GM18951 (cell line): ENCODE measurements at regions not wholly inside any gene's neighbourhood (a gene's known extent, or its start where the extent isn't known, plus 50 kb on each side); places are given as distances from the start of the nearest gene placed in this dataset.

ENCODE experiments used
- POLR2A ChIP-seq: IDR thresholded peaks from 4 replicates; pipeline ENCODE4 v1.6.1; 2011; ENCODE audit warnings: mild to moderate bottlenecking; ENCODE audit not compliant: insufficient read length, insufficient read depth; ENCODE audit errors: extremely low read depth
- in situ Hi-C: fragments of 300-500 bp; cut with MboI; formaldehyde crosslinking; loops from one replicate; pipeline ENCODE4 v1.12.0; 2022; ENCODE audit warnings: low sequenced_read_pairs, mixed read lengths, inconsistent platforms; ENCODE audit not compliant: unreplicated experiment

DNA sequence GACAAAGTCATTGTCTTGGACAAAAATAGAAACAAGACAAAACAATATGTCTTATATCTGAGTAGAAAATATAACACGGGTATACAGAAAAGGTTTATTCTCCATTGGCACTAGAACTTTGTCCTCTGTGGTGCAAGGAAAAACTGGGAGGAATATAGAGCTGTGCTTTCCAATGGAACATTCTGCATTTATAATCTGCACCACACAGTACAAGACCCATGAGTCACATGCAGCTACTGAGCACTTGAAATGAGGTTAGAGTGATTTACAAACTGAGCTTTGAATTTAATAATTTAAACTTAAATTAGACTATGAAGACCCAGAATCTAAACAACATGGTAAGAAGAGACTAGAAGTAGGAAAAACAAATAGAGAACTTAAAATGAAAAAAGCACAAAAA lies 86.1 kb downstream of the RAP2A start:
- in situ Hi-C loops, result no loop called here

GRCh38 chr13:97520866-97521265 lies 86.9 kb downstream of the RAP2A start:
- in situ Hi-C loops, result no loop called here
- no peak for TF ChIP-seq POLR2A

More for the DNA sequence above, 86.1 kb downstream of the RAP2A start:
- TF ChIP-seq POLR2A, result no peak

DNA sequence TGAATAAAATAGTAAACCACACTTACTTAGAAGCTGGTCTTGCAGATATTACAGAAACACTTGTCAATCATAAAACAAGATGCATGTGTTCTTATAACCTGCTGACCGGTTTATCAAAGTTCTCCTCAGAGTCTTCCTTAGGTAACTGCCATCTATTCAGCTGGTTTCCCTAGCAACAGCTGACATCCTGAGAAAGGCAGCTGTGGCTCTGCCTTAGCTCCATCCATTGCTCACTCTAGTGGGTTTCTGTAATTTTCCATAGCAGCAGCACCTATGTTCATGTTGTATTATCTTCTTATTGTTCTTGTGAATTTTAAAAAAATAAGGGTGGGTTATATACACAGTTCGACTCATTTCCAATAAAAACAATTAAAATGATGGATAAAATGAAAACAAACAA lies 87.8 kb downstream of the RAP2A start:
- in situ Hi-C loops, result no loop called here
- no peak for TF ChIP-seq POLR2A

GRCh38 chr13:97522243-97522642 lies 88.3 kb downstream of the RAP2A start:
- in situ Hi-C loops, result no loop called here
- TF ChIP-seq POLR2A, result no peak

- no peak for TF ChIP-seq POLR2A
- in situ Hi-C loops, result no loop called here
Measured at GRCh38 chr13:97526556-97526955, 92.6 kb downstream of the RAP2A start.

DNA sequence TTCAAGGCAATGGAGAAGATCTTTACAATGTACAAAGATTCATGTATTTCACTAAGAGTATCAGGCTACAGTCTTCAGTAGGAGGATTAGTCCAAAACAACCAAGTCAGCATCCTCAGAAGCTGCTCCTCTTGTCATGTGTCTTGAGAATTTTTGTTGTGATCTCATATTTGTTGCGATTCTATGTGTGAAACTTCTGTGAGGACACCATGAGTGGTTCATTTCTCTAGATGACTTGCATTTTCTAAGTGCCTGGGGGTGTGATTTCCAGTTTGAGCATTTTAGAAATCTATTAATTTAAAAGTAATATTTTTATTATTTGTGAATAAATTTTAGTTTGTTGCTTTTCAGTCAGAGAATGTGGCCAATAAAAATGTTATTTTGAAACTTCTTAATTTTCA lies 94.5 kb downstream of the RAP2A start:
- in situ Hi-C loops, result no loop called here
- TF ChIP-seq POLR2A, result no peak

GRCh38 chr13:97534540-97534939 lies 100.6 kb downstream of the RAP2A start:
- no peak for TF ChIP-seq POLR2A
- in situ Hi-C loops, result no loop called here

GRCh38 chr13:97535614-97536013 lies 101.6 kb downstream of the RAP2A start:
- in situ Hi-C loops, result no loop called here
- TF ChIP-seq POLR2A, result no peak

- no peak for TF ChIP-seq POLR2A
- in situ Hi-C loops, result no loop called here
Measured at GRCh38 chr13:97537110-97537509, 103.1 kb downstream of the RAP2A start.

DNA sequence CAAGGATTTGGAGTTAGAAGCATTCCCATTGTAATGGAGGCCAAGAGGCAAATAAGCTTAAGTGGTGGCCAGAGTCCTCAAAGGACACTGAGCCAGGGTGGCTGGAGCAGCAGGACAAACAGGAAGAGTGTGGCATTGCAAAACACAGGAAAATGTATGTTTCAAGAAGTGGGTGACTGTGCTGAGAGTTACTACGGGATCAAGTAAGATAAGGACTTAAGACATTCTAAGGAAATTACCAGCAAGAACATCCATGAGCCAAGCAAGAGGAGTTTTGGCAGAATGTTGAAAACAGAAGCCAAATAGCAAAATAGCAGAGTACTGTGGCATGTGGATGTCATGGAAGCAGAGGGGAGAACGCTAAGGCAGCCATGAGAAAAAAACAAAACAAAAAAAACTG lies 104.2 kb downstream of the RAP2A start:
- in situ Hi-C loops, result no loop called here
- no peak for TF ChIP-seq POLR2A

DNA sequence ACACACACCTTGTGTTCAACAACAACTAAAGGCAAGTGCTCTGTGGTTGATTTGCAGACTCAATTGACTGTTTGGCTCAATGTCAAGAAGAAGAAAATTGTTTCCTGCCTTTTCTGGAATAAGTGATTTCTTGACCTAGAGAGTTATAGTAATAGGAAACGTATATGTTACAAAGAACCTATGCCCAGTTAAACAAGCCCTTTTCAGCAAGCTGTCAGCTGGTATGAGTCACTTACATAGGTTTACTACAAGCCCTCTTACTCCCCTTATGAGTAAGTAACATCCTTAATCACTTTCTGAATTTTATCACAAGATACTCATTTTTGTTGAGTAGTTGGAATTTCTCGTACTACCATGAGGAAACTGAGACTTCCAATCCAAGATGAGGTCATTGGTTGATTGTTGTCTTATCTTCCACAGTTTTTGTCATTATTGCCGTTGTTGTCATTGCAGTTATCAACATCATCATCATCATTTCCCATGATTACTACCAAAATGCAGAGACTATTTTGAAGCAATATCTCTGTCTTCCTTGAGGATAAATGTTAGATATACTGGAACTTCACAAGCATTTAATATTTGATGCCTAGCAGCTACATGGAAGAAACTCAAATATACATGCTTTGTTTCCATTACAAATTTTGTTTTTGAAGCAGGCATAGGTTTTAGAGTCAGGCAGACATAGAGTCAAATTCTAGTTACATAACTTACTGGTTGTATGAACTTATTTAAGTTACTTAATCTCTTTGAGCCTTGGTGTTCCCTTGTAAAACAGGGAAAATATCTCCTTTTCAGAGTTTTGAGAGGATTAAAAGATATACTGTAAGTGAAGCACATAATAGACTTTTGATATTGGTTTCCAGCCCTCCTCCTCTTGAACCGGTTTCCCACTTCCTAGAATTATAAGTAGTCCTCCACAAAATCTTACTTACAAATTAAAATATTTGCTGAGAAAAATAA lies 106.0 kb downstream of the RAP2A start:
- no peak for TF ChIP-seq POLR2A
- in situ Hi-C loops, result no loop called here

DNA sequence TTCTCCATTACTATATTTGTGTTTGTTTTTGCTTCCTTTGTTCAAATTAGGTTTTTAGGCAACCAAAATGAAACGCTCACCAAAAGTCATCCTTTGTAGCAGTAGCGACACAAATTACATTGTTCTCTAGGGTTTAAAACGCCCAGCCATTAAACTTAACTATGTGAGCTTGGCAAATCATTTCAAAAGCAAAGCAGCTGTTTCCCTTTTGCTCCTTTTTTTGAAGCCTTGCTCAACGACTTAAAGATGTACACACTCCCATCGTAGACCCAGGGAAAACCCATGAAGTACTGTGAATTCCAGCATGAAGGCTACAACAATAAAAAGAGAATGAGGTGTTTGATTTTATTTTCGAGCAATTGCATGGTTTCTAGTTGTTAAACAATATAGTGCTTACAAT lies 106.7 kb downstream of the RAP2A start:
- in situ Hi-C loops, result no loop called here

GRCh38 chr13:97542102-97542685 lies 108.2 kb downstream of the RAP2A start:
- in situ Hi-C loops, result no loop called here

More for the DNA sequence above, 106.7 kb downstream of the RAP2A start:
- TF ChIP-seq POLR2A, result no peak

More at GRCh38 chr13:97542102-97542685, 108.2 kb downstream of the RAP2A start:
- no peak for TF ChIP-seq POLR2A
